ENCODE measurements at regions not wholly inside any gene's neighbourhood (a gene's known extent, or its start where the extent isn't known, plus 50 kb on each side); places are given as distances from the start of the nearest gene placed in this dataset.

DNA sequence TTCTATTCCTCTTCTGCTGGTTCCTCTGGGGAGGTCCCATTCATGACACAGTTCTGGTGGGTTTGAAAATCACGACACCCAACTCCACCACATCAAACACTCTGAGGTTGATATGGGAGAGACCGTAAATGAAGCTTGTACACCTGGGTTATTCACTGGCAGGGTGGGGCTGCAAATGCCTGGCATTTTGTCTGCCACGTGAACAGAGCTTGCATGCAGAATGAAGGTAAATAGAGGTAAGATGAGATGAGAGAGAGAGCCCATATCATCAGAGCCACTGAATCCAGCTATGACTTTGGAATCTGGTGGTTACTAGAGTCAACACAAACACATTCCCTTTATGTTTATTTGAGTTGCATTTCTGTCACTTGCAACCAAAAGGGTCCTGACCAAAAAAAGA, 97.4 kb downstream of the BANF2 start:
- DNase-seq (no peak), ATAC-seq (no peak)
- no peaks in the 10 kb centered on the region for H3K36me3 ChIP-seq (ENCODE audit: insufficient read depth in 1 of 2, low read depth in 1 of 2)
- no peak overlapping the region for H3K27ac ChIP-seq
- H3K4me1 ChIP-seq = peaks cover 7% of the 10 kb centered on the region
- TF ChIP-seq, protein P1, sequence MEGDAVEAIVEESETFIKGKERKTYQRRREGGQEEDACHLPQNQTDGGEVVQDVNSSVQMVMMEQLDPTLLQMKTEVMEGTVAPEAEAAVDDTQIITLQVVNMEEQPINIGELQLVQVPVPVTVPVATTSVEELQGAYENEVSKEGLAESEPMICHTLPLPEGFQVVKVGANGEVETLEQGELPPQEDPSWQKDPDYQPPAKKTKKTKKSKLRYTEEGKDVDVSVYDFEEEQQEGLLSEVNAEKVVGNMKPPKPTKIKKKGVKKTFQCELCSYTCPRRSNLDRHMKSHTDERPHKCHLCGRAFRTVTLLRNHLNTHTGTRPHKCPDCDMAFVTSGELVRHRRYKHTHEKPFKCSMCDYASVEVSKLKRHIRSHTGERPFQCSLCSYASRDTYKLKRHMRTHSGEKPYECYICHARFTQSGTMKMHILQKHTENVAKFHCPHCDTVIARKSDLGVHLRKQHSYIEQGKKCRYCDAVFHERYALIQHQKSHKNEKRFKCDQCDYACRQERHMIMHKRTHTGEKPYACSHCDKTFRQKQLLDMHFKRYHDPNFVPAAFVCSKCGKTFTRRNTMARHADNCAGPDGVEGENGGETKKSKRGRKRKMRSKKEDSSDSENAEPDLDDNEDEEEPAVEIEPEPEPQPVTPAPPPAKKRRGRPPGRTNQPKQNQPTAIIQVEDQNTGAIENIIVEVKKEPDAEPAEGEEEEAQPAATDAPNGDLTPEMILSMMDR (IDR thresholded peaks at IDR 0.05) = no peak
- H3K9me3 ChIP-seq = no peaks in the 10 kb centered on the region
- 59 to 85% (median 82%) methylated on average over 3 of the region's 3 CpGs for WGBS, 3 donors
- intact Hi-C loops (cut with DNase I) = no loop called here
- peaks cover 0 to 2% (median 0%) of the 10 kb centered on the region in 3 donors for H3K27me3 ChIP-seq (ENCODE audit: insufficient read depth in 3 of 3, low read length in 2 of 3)
- no peak overlapping the region for H3K4me3 ChIP-seq

DNA sequence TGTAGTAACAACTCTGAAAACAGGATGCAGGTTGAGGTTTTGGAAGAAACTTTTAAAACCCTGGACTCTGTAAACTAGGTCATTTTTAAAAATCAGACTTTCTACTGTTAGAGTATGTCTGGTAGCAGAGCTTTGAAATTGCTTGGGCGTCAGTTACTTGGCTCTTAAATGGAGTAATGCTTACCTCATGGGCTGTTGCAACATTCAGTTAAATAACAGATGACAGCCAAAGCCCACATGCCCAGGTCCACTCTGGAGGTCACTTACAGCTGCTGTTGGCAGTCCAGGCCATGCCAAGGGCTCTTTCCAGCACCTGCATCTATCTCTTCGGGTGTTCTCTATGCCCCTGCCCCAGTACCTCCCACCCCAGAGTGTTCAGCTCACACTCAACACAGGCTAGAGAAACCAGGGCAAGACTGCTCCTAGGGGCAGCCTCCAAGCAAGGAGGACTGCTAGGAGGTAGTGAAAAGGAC, 96.4 kb downstream of the BANF2 start:
- H3K27me3 ChIP-seq (ENCODE audit: insufficient read depth in 3 of 3, low read length in 2 of 3) = peaks cover 0 to 2% (median 0%) of the 10 kb centered on the region in 3 donors
- H3K9me3 ChIP-seq = no peaks in the 10 kb centered on the region
- H3K4me3 ChIP-seq = no peak overlapping the region
- ATAC-seq (peak; percentile 91 to 97 (median 95)), DNase-seq (peak; percentile 61 to 71)
- H3K36me3 ChIP-seq (ENCODE audit: insufficient read depth in 1 of 2, low read depth in 1 of 2) = no peaks in the 10 kb centered on the region
- H3K27ac ChIP-seq = peak overlapping the region; percentile 73
- H3K4me1 ChIP-seq = peaks cover 7% of the 10 kb centered on the region
- intact Hi-C loops (cut with DNase I) = no loop called here
- 16 to 28% (median 26%) methylated on average over 2 of the region's 2 CpGs for WGBS, 3 donors
- TF ChIP-seq, protein P1 (IDR thresholded peaks at IDR 0.05) = no peak

GRCh38 chr20:17795501-17796071, 95.8 kb downstream of the BANF2 start:
- Histone ChIP-seq H3K9me3 (no peaks in the 10 kb centered on the region), H3K4me1 (peaks cover 7% of the 10 kb centered on the region), H3K27me3 (ENCODE audit: insufficient read depth in 3 of 3, low read length in 2 of 3) (peaks cover 0 to 2% (median 0%) of the 10 kb centered on the region in 3 donors), H3K4me3 (no peak overlapping the region), H3K36me3 (ENCODE audit: insufficient read depth in 1 of 2, low read depth in 1 of 2) (no peaks in the 10 kb centered on the region), H3K27ac (peak overlapping the region; percentile 73)
- intact Hi-C loops (cut with DNase I) = no loop called here
- ATAC-seq = peak; percentile 36 to 79 (median 61)
- TF ChIP-seq, protein P1 (IDR thresholded peaks at IDR 0.05) = no peak
- DNase-seq = peak in 1 of 2 donors; percentile 44
- WGBS, 3 donors = 28 to 41% (median 32%) methylated on average over 5 of the region's 5 CpGs

DNA sequence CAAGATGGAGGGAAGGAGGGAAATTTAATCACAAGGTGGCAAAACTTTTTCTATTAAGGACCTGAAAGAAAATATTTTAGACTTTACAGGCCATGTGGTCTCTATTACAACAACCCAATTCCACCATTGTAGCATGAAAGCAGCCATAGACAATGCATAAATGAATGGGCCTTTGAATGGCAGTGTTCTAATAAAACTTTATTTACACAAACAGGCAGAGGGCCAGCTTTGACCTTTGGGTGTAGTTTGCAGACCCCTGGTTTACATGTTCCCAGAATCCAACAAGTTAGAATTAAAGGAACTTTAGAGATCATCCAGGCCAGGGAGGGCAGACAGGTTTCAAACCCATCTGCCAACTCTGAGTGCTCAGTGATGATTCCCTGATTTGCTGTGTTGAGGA, 95.2 kb downstream of the BANF2 start:
- Histone ChIP-seq H3K27me3 (ENCODE audit: insufficient read depth in 3 of 3, low read length in 2 of 3) (no peaks in the 10 kb centered on the region), H3K9me3 (no peaks in the 10 kb centered on the region), H3K36me3 (ENCODE audit: insufficient read depth in 1 of 2, low read depth in 1 of 2) (no peaks in the 10 kb centered on the region), H3K4me1 (peaks cover 7% of the 10 kb centered on the region), H3K27ac (peak overlapping the region; percentile 73), H3K4me3 (no peak overlapping the region)
- no peak for DNase-seq
- TF ChIP-seq, protein P1 (IDR thresholded peaks at IDR 0.05) = no peak
- intact Hi-C loops (cut with DNase I) = no loop called here
- ATAC-seq = no peak

GRCh38 chr20:17794400-17794799, 94.6 kb downstream of the BANF2 start:
- Histone ChIP-seq H3K36me3 (ENCODE audit: insufficient read depth in 1 of 2, low read depth in 1 of 2) (no peaks in the 10 kb centered on the region), H3K9me3 (no peaks in the 10 kb centered on the region), H3K4me1 (peaks cover 7% of the 10 kb centered on the region), H3K4me3 (no peak overlapping the region), H3K27ac (no peak overlapping the region), H3K27me3 (ENCODE audit: insufficient read depth in 3 of 3, low read length in 2 of 3) (no peaks in the 10 kb centered on the region)
- WGBS, 3 donors = 33 to 35% (median 33%) methylated on average over 3 of the region's 3 CpGs
- no peak for ATAC-seq
- TF ChIP-seq, protein P1 (IDR thresholded peaks at IDR 0.05) = no peak
- intact Hi-C loops (cut with DNase I) = loop anchor here in 1 of 2 donors (5.0 kb wide), 1 partner anchor 103 kb away; no protein-coding TSS in a partner anchor
- peak in 1 of 2 donors; percentile 51 for DNase-seq
